ENCODE measurements at regions not wholly inside any gene's neighbourhood (a gene's known extent, or its start where the extent isn't known, plus 50 kb on each side); places are given as distances from the start of the nearest gene placed in this dataset.

GRCh38 chr15:36392676-36393266 is 186.7 kb upstream of the CDIN1 start:
- no peak for TF ChIP-seq CTCF (IDR thresholded peaks at IDR 0.05)
- no peak for TF ChIP-seq POLR2A (IDR thresholded peaks at IDR 0.05; ENCODE audit: low read depth)
- no peak for TF ChIP-seq POLR2AphosphoS5 (IDR thresholded peaks at IDR 0.05)

Data from esophagus muscularis mucosa (tissue), 3 donors.